CD14-positive monocyte (primary cell): ENCODE measurements at regions not wholly inside any gene's neighbourhood (a gene's known extent, or its start where the extent isn't known, plus 50 kb on each side); places are given as distances from the start of the nearest gene placed in this dataset.

Experiments
- DNase-seq, 3 donors: peaks; one replicate each; pipeline ENCODE4 v3.0.0-alpha.2; 2011 to 2022
- H2AFZ ChIP-seq: 2 replicates; pipeline ENCODE4 v1.6.0; 2012; ENCODE audit warnings: mild to moderate bottlenecking, low read depth, low read length, inconsistent platforms; ENCODE audit not compliant: insufficient read depth, poor library complexity, severe bottlenecking
- H3K27ac ChIP-seq, 2 donors: 1 replicate in 1 of 2; 2 replicates in 1 of 2; pipeline ENCODE4 v1.5.1; 2012 to 2013; ENCODE audit warnings: low read length in 2 of 2, control low read depth in 1 of 2, inconsistent platforms in 1 of 2, low read depth in 1 of 2, mild to moderate bottlenecking in 1 of 2
- H3K27me3 ChIP-seq, 2 donors: one replicate each; pipeline versions ENCODE4 v1.6.0 to v1.6.1; 2011 to 2013; ENCODE audit warnings: low read length in 2 of 2; ENCODE audit not compliant: control insufficient read depth in 2 of 2, insufficient read depth in 2 of 2
- H3K36me3 ChIP-seq, 2 donors: replicated peaks in 1 of 2; 1 replicate in 1 of 2; 2 replicates in 1 of 2; pipeline versions ENCODE4 v1.5.1 to v1.6.1; 2012 to 2013; ENCODE audit warnings: low read length in 2 of 2, control low read depth in 1 of 2, inconsistent platforms in 1 of 2, mild to moderate bottlenecking in 1 of 2; ENCODE audit not compliant: insufficient read depth in 2 of 2, control insufficient read depth in 1 of 2
- H3K4me1 ChIP-seq, 2 donors: 1 replicate in 1 of 2; 2 replicates in 1 of 2; pipeline versions ENCODE4 v1.5.1 to v1.6.1; 2012 to 2013; ENCODE audit warnings: low read length in 2 of 2, control low read depth in 1 of 2, inconsistent platforms in 1 of 2, mild to moderate bottlenecking in 1 of 2, moderate library complexity in 1 of 2; ENCODE audit not compliant: insufficient read depth in 2 of 2, control insufficient read depth in 1 of 2
- H3K4me2 ChIP-seq: replicated peaks from 2 replicates; pipeline ENCODE3; 2012; ENCODE audit warnings: low read length, moderate library complexity, mild to moderate bottlenecking; ENCODE audit not compliant: poor library complexity, severe bottlenecking; ENCODE audit errors: extremely low read depth
- H3K4me3 ChIP-seq, 3 experiments: fragments of 200-600 bp in 1 of 3; sonication (generic) in 1 of 3; replicated peaks in 1 of 3; 1 replicate in 2 of 3; 2 replicates in 1 of 3; pipeline ENCODE4 v1.5.1; 2011 to 2013; ENCODE audit warnings: low read length in 3 of 3, mild to moderate bottlenecking in 3 of 3, control low read depth in 2 of 3, low read depth in 2 of 3, inconsistent platforms in 1 of 3, moderate library complexity in 1 of 3
- H3K79me2 ChIP-seq: 2 replicates; pipeline ENCODE4 v1.6.0; 2012; ENCODE audit warnings: mild to moderate bottlenecking, control low read depth, inconsistent platforms, low read length, moderate library complexity; ENCODE audit not compliant: insufficient read depth
- H3K9ac ChIP-seq: 2 replicates; pipeline ENCODE4 v1.6.0; 2017; ENCODE audit warnings: low read length, mild to moderate bottlenecking; ENCODE audit not compliant: insufficient read depth, poor library complexity, severe bottlenecking
- H3K9me3 ChIP-seq, 2 donors: replicated peaks in 1 of 2; 1 replicate in 1 of 2; 2 replicates in 1 of 2; pipeline versions ENCODE4 v1.5.1 to v1.6.1; 2012 to 2013; ENCODE audit warnings: low read length in 2 of 2, control low read depth in 1 of 2; ENCODE audit not compliant: control insufficient read depth in 1 of 2, insufficient read depth in 1 of 2
- H4K20me1 ChIP-seq: 2 replicates; pipeline ENCODE4 v1.6.0; 2012; ENCODE audit warnings: mild to moderate bottlenecking, low read length, control low read depth, moderate library complexity; ENCODE audit not compliant: insufficient read depth
- H3K27ac Mint-ChIP-seq, 7 donors: one replicate each; pipeline ENCODE4 v1.8.0; 2020; ENCODE audit warnings: mild to moderate bottlenecking in 7 of 7, mixed read lengths in 7 of 7, moderate library complexity in 6 of 7, inconsistent platforms in 2 of 7
- H3K27me3 Mint-ChIP-seq, 3 donors: one replicate each; pipeline ENCODE4 v1.8.0; 2021 to 2022; ENCODE audit warnings: low read depth in 3 of 3, mild to moderate bottlenecking in 3 of 3, mixed read lengths in 3 of 3, moderate library complexity in 3 of 3, inconsistent platforms in 1 of 3
- H3K36me3 Mint-ChIP-seq, 2 donors: one replicate each; pipeline ENCODE4 v1.8.0; 2020; ENCODE audit warnings: mixed read lengths in 2 of 2, inconsistent platforms in 1 of 2, mild to moderate bottlenecking in 1 of 2
- H3K4me1 Mint-ChIP-seq: one replicate; pipeline ENCODE4 v1.8.0; 2020; ENCODE audit warnings: mild to moderate bottlenecking, mixed read lengths
- H3K4me3 Mint-ChIP-seq, 2 donors: one replicate each; pipeline ENCODE4 v1.8.0; 2020; ENCODE audit warnings: mild to moderate bottlenecking in 2 of 2, mixed read lengths in 2 of 2, moderate library complexity in 1 of 2
- H3K9me3 Mint-ChIP-seq, 7 donors: one replicate each; pipeline ENCODE4 v1.8.0; 2020 to 2022; ENCODE audit warnings: mixed read lengths in 7 of 7, mild to moderate bottlenecking in 6 of 7, moderate library complexity in 6 of 7, inconsistent platforms in 2 of 7
- CTCF ChIP-seq: fragments of 200-600 bp; IDR thresholded peaks from one replicate; pipeline ENCODE4 v1.8.0; 2022; ENCODE audit warnings: antibody characterized with exemption, mild to moderate bottlenecking
- WGBS: methylation state at CpG from one replicate; pipeline ENCODE4 v1.1.5; 2013; ENCODE audit warnings: missing lambda C conversion rate; ENCODE audit not compliant: insufficient coverage; 5-methylcytosine and 5-hydroxymethylcytosine counted together
- intact Hi-C, 2 donors: fragments of 100-400 bp; cut with micrococcal nuclease; formaldehyde crosslinking; loops; one replicate each; pipeline versions ENCODE4 v1.15.0 to v1.15.1; 2023

DNA sequence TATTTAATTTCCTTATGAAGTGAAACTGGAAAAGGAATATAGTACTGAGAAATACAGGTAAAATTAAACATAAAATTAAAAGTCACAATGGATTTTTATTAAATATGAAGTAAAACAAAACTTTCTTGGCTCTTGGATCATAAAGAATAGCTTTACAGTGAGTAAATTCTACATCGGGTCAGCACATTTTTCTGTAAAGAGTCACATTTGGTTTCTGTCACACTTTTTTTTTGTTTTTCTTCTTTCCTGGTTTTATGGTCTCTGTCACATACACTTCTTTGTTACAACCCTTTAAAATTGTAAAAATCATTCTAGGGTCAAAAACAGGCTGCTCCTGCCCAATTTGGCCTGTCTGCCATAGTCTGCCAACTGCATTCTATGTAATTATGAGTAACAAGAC lies 254.4 kb upstream of the POU3F2 start:
- no CpG with 5 or more reads among the region's 1 CpG for WGBS
- Histone ChIP-seq H3K36me3 (no peaks in the 10 kb centered on the region), H3K27ac (no peak overlapping the region), H3K27me3 (no peaks in the 10 kb centered on the region), H3K9ac (no peak overlapping the region), H3K4me3 (no peak overlapping the region), H4K20me1 (no peaks in the 10 kb centered on the region), H3K4me2 (no peak overlapping the region), H2AFZ (no peak overlapping the region), H3K79me2 (no peaks in the 10 kb centered on the region), H3K9me3 (no peaks in the 10 kb centered on the region), H3K4me1 (no peaks in the 10 kb centered on the region)
- Mint-ChIP-seq H3K36me3 (no peaks in the 10 kb centered on the region), H3K4me3 (no peak overlapping the region), H3K27me3 (peaks cover 0 to 3% (median 1%) of the 10 kb centered on the region in 3 donors), H3K27ac (no peak overlapping the region), H3K9me3 (peaks cover 0 to 3% (median 0%) of the 10 kb centered on the region in 7 donors), H3K4me1 (no peaks in the 10 kb centered on the region)
- intact Hi-C loops: no loop called here
- TF ChIP-seq CTCF: no peak
- no peak for DNase-seq

- no CpG with 5 or more reads among the region's 1 CpG for WGBS
- no peak overlapping the region for H3K9ac ChIP-seq
- H4K20me1 ChIP-seq: no peaks in the 10 kb centered on the region
- intact Hi-C loops: no loop called here
- no peaks in the 10 kb centered on the region for H3K36me3 ChIP-seq
- H3K27me3 ChIP-seq: no peaks in the 10 kb centered on the region
- H3K4me1 ChIP-seq: no peaks in the 10 kb centered on the region
- H3K4me2 ChIP-seq: no peak overlapping the region
- H3K4me3 ChIP-seq: no peak overlapping the region
- Mint-ChIP-seq H3K4me3 (no peak overlapping the region), H3K4me1 (no peaks in the 10 kb centered on the region), H3K27ac (no peak overlapping the region), H3K9me3 (peaks cover 0 to 3% (median 0%) of the 10 kb centered on the region in 7 donors), H3K36me3 (no peaks in the 10 kb centered on the region), H3K27me3 (peaks cover 0 to 3% (median 1%) of the 10 kb centered on the region in 3 donors)
- DNase-seq: no peak
- no peaks in the 10 kb centered on the region for H3K9me3 ChIP-seq
- no peaks in the 10 kb centered on the region for H3K79me2 ChIP-seq
- H2AFZ ChIP-seq: no peak overlapping the region
- no peak overlapping the region for H3K27ac ChIP-seq
- TF ChIP-seq CTCF: no peak
Measured at GRCh38 chr6:98581705-98582104, 252.7 kb upstream of the POU3F2 start.
